BE2C (cell line): ENCODE measurements at regions not wholly inside any gene's neighbourhood (a gene's known extent, or its start where the extent isn't known, plus 50 kb on each side); places are given as distances from the start of the nearest gene placed in this dataset.
"Not testable (repeated sequence)": the region's sequence is repeated elsewhere in the genome, so short reads cannot be mapped to it uniquely, and the experiment has no call there.

ENCODE experiments used
- DNase-seq: peaks from one replicate; pipeline ENCODE4 v3.0.0-alpha.2; 2020
- H3K27me3 ChIP-seq: fragments of 250-450 bp; sonication (Bioruptor Pico); 2 replicates; pipeline ENCODE4 v1.5.1; 2020; ENCODE audit warnings: mild to moderate bottlenecking
- H3K36me3 ChIP-seq: fragments of 250-450 bp; sonication (Bioruptor Pico); 2 replicates; pipeline ENCODE4 v1.5.1; 2020; ENCODE audit warnings: mild to moderate bottlenecking
- H3K4me1 ChIP-seq: fragments of 250-450 bp; sonication (Bioruptor Pico); 2 replicates; pipeline ENCODE4 v1.5.1; 2020
- H3K4me3 ChIP-seq: 2 replicates; pipeline ENCODE4 v1.5.1; 2011; ENCODE audit warnings: low read depth, low read length
- H3K9me3 ChIP-seq: fragments of 250-450 bp; sonication (Bioruptor Pico); 2 replicates; pipeline ENCODE4 v1.5.1; 2020
- CTCF ChIP-seq: IDR thresholded peaks from 2 replicates; pipeline ENCODE4 v1.5.1; 2012; ENCODE audit warnings: mild to moderate bottlenecking, low read depth, low read length

GRCh38 chr16:29302976-29303375 is 103.5 kb downstream of the NPIPB11 start:
- no peaks in the 10 kb centered on the region for H3K9me3 ChIP-seq
- peaks cover 7% of the 10 kb centered on the region for H3K4me1 ChIP-seq
- no peak for DNase-seq
- H3K36me3 ChIP-seq, result no peaks in the 10 kb centered on the region
- H3K27me3 ChIP-seq, result no peaks in the 10 kb centered on the region
- H3K4me3 ChIP-seq, result no peak overlapping the region
- TF ChIP-seq CTCF, result no peak

DNA sequence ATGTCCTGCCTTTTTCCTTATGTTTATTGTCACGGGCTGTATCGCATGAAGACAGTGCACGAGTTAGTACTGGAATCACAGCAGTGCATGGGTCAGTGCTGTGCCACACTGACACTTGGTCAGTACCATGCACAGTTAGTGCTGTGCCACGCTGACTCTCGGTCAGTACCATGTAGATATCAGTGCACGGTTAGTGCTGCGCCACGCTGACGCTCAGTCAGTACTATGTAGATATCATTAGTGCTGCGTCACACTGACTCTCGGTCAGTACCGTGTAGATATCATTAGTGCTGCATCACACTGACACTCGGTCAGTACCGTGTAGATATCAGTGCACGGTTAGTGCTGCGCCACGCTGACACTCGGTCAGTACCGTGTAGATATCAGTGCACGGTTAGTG is 104.1 kb downstream of the NPIPB11 start:
- H3K4me1 ChIP-seq, DNase-seq, H3K27me3 ChIP-seq: not testable (repeated sequence)

GRCh38 chr16:29301662-29302285 is 104.7 kb downstream of the NPIPB11 start:
- not testable (repeated sequence) for H3K36me3 ChIP-seq, H3K9me3 ChIP-seq, H3K4me1 ChIP-seq, DNase-seq, H3K4me3 ChIP-seq, H3K27me3 ChIP-seq

More for the DNA sequence above, 104.1 kb downstream of the NPIPB11 start:
- H3K4me3 ChIP-seq, H3K9me3 ChIP-seq, H3K36me3 ChIP-seq: not testable (repeated sequence)

- not testable (repeated sequence) for H3K36me3 ChIP-seq, H3K4me1 ChIP-seq, H3K9me3 ChIP-seq, H3K27me3 ChIP-seq
- H3K4me3 ChIP-seq, result peak overlapping the region; percentile 38
- peak; percentile 28 for DNase-seq
Measured at GRCh38 chr16:29300541-29301535, 105.7 kb downstream of the NPIPB11 start.

- not testable (repeated sequence) for H3K9me3 ChIP-seq, H3K4me1 ChIP-seq, DNase-seq, H3K27me3 ChIP-seq, H3K4me3 ChIP-seq, H3K36me3 ChIP-seq
Measured at GRCh38 chr16:29300030-29300491, 106.5 kb downstream of the NPIPB11 start.

DNA sequence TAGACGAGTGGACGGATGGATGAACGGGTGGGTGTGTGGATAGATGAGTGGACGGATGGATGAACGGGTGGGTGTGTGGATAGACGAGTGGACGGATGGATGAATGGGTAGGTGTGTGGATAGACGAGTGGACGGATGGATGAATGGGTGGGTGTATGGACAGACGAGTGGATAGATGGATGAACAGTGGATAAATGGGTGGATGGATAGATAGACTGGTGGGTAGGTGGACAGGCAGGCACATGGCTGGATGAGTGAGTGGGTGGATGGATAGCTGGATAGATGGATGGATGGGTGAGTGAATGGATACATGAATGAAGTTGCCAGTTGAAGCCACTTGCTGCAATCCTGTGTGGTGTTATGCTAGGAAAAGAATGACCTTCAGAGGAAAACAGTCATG is 107.5 kb downstream of the NPIPB11 start:
- not testable (repeated sequence) for H3K36me3 ChIP-seq, H3K4me3 ChIP-seq, H3K27me3 ChIP-seq, H3K9me3 ChIP-seq, H3K4me1 ChIP-seq, DNase-seq

GRCh38 chr16:29298307-29298706 is 108.2 kb downstream of the NPIPB11 start:
- not testable (repeated sequence) for DNase-seq, H3K27me3 ChIP-seq, H3K36me3 ChIP-seq, H3K4me1 ChIP-seq, H3K9me3 ChIP-seq, H3K4me3 ChIP-seq

DNA sequence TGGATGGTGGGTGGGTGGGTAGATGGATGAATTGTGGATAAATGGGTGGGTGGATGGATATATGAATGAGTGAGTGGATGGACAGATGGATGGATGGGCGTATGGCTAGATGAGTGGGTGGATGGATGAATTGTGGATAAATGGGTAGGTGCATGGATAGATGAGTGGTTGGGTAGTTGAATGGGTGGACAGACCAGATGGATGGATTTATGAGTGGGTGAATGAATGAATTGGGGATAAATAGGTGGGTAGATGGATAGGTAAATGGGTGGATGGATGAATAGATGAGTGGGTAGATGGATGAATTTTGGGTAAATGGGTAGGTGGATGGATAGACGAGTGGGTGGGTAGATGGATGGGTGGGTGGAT is 108.7 kb downstream of the NPIPB11 start:
- H3K4me1 ChIP-seq, DNase-seq, H3K9me3 ChIP-seq, H3K36me3 ChIP-seq, H3K4me3 ChIP-seq, H3K27me3 ChIP-seq: not testable (repeated sequence)

DNA sequence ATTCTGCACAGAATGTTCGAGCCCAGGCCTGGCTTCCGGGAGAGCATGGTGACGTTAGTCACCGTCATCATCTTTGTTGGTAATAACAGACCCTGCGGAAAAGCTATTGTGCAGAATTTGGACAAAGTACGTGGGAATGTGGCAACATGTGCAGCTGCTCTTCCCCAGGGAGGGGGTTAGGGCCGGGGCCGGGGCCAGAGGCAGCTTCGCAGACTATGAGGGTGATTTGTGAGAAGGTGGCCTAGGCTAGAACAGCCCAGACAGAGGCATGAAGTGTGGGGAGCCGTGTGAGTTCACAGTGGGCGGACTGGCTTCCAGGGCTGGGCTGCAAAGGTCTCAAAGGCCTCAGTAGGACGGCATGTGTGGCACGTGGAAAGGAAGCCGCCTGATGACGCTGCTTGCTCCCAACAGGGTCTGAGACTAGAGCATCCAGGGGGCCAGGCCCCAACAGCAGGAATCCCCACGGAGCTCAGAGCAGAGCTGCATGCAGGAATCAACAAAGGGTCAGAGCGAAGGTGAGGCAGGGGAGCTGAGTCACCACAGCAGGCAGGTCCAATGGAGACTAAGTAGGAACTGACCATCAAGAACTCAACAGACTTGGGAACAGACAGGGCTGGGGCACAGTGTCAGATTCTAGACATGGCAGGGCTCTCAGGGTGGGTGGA is 109.2 kb downstream of the NPIPB11 start:
- not testable (repeated sequence) for H3K27me3 ChIP-seq, H3K4me3 ChIP-seq, H3K4me1 ChIP-seq, DNase-seq, H3K9me3 ChIP-seq, H3K36me3 ChIP-seq

GRCh38 chr16:29296176-29296575 is 110.3 kb downstream of the NPIPB11 start:
- not testable (repeated sequence) for DNase-seq, H3K4me1 ChIP-seq, H3K27me3 ChIP-seq, H3K36me3 ChIP-seq, H3K9me3 ChIP-seq, H3K4me3 ChIP-seq

DNA sequence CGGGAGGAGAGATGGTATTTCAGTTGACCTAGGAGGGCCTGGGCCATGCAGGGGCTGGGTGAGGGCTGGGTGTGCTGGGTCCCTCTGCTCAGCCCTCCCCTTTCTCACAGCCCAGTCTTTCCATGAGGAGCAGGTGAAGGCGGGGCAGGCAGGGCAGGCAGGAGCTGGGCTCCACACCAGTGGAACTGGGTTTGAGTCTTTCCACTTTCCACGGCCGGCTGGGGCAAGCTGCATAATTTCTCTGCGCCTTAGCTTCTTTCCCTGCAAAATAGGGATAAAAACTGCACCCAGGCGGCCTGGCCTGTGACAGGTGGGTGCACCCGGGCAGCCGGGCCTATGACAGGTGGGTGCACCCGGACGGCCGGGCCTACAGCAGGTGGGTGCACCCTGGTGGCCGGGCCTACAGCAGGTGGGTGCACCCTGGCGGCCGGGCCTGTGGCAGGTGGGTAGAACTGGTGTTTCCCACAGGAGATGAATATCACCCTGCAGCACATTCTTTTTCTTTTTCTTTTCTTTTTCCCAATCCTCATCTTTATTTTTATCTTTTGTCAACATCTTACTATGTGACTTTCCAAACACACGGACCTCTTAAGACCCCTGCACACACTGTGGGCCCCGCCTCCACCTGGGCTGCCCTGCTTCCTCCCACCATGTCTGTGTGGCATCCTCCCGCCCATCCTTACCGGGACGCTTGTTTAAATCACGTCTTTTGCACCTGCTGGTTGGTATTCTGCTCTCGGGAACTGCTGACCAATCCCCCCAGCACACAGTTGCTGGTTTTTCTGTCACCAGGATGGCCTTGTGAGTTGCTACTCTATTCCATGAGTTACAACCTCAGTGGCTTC is 111.3 kb downstream of the NPIPB11 start:
- H3K27me3 ChIP-seq, H3K4me3 ChIP-seq, H3K36me3 ChIP-seq, H3K9me3 ChIP-seq, H3K4me1 ChIP-seq, DNase-seq: not testable (repeated sequence)

DNA sequence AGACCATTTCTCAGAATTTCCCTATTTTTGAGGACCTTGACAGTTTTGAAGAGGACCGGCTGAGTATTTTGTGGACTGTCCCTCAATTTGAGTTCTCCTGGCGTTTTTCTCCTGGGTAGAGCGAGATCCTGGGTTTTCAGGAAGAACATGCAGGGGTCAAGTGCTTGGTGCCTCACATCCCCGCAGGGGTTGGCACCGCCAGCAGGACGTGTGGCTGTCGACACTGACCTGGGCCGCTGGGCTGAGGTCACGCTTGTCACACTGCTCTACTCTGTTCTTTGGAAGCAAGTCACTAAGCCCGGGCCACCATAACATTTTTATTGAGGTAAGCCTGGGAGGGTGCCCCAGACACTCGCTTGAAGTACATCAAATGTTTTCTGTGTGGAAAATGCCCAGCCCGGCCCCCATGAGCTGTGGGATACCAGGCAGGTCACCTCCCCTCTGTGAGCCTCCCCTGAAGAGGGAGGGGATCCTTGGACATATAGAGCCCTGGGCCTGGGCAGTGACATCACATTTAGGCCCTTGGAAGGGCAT is 112.0 kb downstream of the NPIPB11 start:
- H3K36me3 ChIP-seq, H3K4me1 ChIP-seq, H3K9me3 ChIP-seq, H3K27me3 ChIP-seq, DNase-seq, H3K4me3 ChIP-seq: not testable (repeated sequence)

DNA sequence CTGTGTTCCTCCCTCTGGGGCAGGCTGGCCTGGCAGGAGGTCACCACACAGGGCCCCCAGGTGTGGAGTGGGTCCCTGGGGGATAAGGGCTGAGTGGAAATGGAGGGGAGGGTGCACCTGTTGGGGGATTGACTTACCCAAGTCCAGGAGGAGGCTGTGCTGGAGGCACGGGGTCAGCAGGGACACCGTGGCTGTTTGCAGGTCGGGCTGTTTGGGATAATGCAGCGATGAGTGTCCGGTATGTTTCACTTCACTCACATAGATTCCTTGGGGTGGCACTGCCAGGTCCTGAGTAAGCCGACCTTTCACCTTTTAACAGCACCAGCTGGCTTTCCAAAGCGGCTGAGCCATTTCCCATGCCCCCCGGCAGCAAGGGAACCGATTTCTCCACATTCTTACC is 113.0 kb downstream of the NPIPB11 start:
- not testable (repeated sequence) for H3K9me3 ChIP-seq, DNase-seq, H3K4me3 ChIP-seq, H3K27me3 ChIP-seq, H3K36me3 ChIP-seq
- H3K4me1 ChIP-seq, result peaks cover 16% of the 10 kb centered on the region; the same call in 1 of the 2 replicates
